D721Med (cell line): ENCODE measurements at regions not wholly inside any gene's neighbourhood (a gene's known extent, or its start where the extent isn't known, plus 50 kb on each side); places are given as distances from the start of the nearest gene placed in this dataset.

Source experiments
- DNase-seq: peaks from one replicate; pipeline ENCODE4 v3.0.0; 2011; ENCODE audit warnings: low spot score; ENCODE audit not compliant: insufficient read length
- FAIRE-seq: peaks from 2 replicates; lab custom pipeline; 2011; peaks lifted over from hg19 to GRCh38; lab: Jason Lieb, UNC
- CTCF ChIP-seq: IDR thresholded peaks from 2 replicates; pipeline ENCODE4 v1.5.1; 2012; ENCODE audit warnings: mild to moderate bottlenecking, control low read depth; ENCODE audit not compliant: insufficient read depth; ENCODE audit errors: missing control alignments

GRCh38 chr3:106635271-106635670, 742.0 kb upstream of the CCDC54 start:
- no peak for TF ChIP-seq CTCF
- DNase-seq (no peak), FAIRE-seq (no peak)

DNA sequence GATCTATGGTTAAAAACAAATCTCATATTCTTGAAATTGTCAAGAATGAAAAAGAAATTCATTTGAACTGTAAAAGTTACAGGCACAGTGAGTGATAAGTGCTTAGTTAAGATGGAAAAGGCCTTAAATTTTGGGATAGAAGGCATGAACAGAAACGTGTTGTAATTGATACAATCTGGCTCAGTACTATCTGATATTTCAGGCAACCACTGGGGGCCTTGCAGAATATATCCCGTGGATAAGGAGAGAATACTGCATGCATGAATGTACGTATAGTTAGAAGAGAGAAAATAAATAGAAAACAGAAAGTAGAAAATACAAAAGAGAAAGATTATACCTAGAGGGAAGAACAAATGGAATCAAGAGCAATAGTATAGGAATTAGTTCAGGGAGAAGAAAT, 741.4 kb upstream of the CCDC54 start:
- DNase-seq, result no peak
- FAIRE-seq, result no peak
- no peak for TF ChIP-seq CTCF

DNA sequence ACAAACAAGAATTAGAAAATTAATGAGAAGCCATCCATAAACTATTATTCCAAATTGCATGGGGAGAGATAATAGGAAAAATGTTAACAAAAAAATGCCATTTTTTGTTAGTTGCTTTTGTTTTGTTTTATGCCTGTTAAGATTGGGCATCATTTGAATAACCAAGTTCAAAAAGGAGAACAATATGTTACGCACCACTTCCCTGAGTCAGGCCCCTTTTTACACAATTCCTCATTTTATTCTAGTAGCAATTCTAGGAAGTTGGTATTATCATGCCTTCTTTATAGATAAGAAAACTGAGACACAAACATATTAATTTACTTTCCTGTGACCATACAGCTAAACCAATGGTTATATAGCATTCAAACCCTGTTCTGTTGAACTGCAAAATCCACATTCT, 736.9 kb upstream of the CCDC54 start:
- DNase-seq (no peak), FAIRE-seq (no peak)
- no peak for TF ChIP-seq CTCF

GRCh38 chr3:106642161-106642560, 735.1 kb upstream of the CCDC54 start:
- DNase-seq, result no peak
- no peak for TF ChIP-seq CTCF
- FAIRE-seq, result no peak

DNA sequence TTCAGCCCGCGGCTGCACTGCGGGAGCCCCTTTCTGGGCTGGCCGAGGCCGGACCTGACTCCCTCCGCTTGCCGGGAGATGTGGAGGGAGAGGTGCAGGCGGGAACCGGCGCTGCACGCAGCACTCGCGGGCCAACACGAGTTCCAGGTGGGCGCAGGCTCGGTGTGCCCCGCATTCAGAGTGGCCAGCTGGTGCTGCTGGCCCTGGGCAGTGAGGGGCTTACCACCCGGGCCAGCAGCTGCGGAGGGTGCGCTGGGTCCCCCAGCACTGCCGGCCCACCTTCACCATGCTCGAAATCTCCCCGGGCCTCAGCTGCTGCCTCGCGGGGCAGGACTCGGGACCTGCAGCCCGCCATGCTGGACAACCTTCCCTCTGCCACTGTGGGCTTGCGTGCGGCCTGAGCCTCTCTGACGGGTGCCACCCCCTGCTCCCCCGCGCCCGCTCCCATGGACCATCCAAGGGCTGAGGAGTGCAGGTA, 733.5 kb upstream of the CCDC54 start:
- DNase-seq, result no peak
- FAIRE-seq, result no peak
- TF ChIP-seq CTCF, result no peak

DNA sequence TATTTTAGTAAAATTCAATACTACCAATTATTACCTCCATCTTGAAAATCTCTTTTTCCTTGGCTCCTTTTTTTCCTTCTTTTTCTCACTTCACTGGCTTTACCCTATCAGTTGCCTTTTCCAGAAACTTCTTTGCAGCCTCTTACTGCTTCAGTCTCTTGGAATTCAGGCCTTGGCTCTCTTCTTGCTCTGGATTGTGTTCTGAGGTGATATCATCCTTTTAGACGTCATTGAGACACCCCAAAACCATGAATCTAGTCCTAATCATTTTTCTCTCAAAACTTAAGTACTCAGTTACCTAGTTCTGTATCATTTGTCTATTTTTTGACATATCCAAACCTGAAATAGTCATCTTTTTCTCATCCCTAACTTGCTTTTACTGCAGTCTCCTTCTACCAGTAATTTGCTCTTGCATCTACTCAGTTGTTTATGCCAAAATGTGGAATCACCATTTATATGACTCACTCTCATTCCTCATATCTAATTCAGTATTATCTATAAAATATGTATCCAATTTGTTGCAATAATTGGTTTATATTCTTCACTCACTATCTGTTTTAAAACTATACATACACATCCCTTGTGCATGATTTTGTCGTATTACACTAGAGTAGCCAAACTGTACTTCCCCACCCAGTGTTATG, 703.2 kb upstream of the CCDC54 start:
- DNase-seq, result no peak
- no peak for FAIRE-seq
- no peak for TF ChIP-seq CTCF

DNA sequence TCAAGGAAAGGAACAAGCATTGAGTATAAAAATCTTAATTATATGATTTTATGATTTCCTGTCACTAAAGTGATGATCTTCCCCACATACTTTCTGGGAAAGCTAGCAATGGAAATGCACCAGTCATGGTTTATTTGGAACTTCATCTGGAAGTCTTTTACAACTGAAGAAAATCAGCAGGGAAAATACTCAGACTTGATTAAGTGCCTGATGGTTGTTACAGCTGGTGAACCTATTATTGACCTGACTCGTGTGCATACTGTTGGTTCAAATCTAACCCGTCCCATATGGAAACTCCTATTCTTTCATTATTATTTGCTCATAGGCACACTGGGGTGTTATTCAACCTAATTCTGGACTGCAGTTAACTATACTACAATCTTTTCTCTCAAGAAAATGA, 701.8 kb upstream of the CCDC54 start:
- DNase-seq (no peak), FAIRE-seq (no peak)
- TF ChIP-seq CTCF, result no peak
